ENCODE measurements at regions not wholly inside any gene's neighbourhood (a gene's known extent, or its start where the extent isn't known, plus 50 kb on each side); places are given as distances from the start of the nearest gene placed in this dataset.
"Not testable (repeated sequence)": the region's sequence is repeated elsewhere in the genome, so short reads cannot be mapped to it uniquely, and the experiment has no call there.

DNA sequence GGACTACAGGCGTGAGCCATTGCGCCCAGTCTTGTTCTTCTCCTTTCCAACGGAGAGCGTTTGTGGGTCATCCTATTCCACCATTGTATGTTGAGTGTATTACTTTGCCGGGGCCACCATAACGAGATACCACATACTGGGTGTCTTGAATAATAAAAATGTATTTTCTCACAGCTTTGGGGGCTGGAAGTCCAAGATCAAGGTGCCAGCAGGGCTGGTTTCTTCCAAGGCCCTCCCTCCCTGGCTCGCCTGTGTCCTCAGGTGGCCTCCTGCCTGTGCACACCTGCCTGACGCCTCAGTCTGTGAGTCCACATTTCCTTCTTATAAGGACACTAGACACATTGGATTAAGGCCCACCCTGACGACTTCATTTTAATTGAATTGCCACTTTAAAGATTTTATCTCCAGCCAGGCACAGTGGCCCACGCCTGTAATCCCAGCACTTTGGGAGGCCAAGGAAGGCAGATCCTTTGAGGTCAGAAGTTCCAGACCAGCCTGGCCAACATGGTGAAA is 175.1 kb downstream of the C9orf50 start:
- CTCF ChIA-PET, result no interaction called here
- DNase-seq, result no peak
- Mint-ChIP-seq H3K36me3 (no peaks in the 10 kb centered on the region), H3K4me3 (no peak overlapping the region), H3K9me3 (no peaks in the 10 kb centered on the region), H3K27me3 (peaks cover 68% of the 10 kb centered on the region), H3K4me1 (peaks cover 5% of the 10 kb centered on the region), H3K27ac (no peak overlapping the region)

GRCh38 chr9:129443515-129444164 is 177.3 kb downstream of the C9orf50 start:
- CTCF ChIA-PET, result interaction anchor here (0.7 to 1.0 kb wide), 3 partner anchors 15 to 53 kb away, joined by 3 read pairs; no protein-coding TSS in a partner anchor
- not testable (repeated sequence) for H3K36me3 Mint-ChIP-seq, H3K9me3 Mint-ChIP-seq, H3K4me3 Mint-ChIP-seq, DNase-seq, H3K27ac Mint-ChIP-seq
- Mint-ChIP-seq H3K27me3 (peaks cover 79% of the 10 kb centered on the region), H3K4me1 (peaks cover 16% of the 10 kb centered on the region)

DNA sequence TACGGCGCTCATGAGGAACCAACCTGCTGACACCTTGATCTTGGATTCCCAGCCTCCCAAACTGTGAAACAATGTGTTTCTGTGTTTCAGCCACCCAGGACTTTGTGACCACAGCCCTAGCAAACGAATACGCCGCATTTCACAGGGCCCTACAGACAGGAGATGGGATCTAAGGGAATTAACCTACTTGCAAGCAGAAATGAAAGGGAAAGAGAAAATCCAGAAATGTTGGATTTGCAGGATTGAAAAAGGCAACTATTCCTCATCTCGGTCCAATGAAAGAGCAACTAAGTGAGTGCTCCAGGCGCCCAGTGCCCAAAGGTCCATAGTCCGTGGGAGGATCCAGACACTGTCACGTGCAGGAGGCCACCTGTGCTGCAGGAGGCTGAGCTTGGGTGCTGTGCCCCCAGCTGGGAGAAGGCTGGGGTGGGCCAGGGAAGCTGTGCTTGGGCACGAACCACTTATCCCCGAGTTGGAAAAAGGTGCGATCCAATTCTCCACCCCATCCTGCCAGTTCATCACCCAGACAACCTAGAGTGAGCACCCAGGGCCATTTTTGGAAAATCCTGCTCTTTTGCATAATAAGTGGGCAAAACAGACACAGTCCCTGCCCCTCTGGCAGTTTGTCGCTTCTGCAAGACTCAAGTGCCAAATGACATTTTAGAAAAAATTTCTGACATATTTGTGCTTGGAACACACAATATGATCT is 177.9 kb downstream of the C9orf50 start:
- H3K4me1 Mint-ChIP-seq, result peaks cover 23% of the 10 kb centered on the region
- CTCF ChIA-PET, result interaction anchor here (0.7 to 1.0 kb wide), 2 partner anchors 15 kb away, joined by 3 read pairs; no protein-coding TSS in a partner anchor
- peaks cover 2% of the 10 kb centered on the region for H3K9me3 Mint-ChIP-seq
- H3K4me3 Mint-ChIP-seq, result no peak overlapping the region
- DNase-seq, result no peak
- H3K36me3 Mint-ChIP-seq, result no peaks in the 10 kb centered on the region
- H3K27ac Mint-ChIP-seq, result no peak overlapping the region
- peaks cover 86% of the 10 kb centered on the region for H3K27me3 Mint-ChIP-seq

DNA sequence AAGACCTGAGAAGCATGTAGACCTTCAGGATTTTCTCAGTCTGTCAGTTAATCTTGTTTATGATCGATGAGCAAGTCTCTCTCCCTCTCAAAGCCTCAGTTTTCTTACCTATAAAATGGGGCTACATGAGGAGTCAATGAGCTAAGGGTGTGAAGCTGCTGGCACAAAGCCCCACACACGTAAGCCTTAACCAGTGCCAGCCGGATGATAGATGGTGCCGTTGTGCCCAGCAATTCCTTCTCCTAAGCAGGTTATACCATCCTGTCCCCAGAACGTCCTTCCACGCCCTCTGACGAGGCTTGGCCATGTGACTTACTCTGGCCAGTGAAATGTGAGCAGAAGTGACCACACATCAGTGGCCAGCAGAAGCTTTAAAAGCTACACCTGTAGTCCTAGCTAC is 179.0 kb downstream of the C9orf50 start:
- DNase-seq, result no peak
- H3K9me3 Mint-ChIP-seq, result peaks cover 2% of the 10 kb centered on the region
- H3K36me3 Mint-ChIP-seq, result no peaks in the 10 kb centered on the region
- peaks cover 30% of the 10 kb centered on the region for H3K4me1 Mint-ChIP-seq
- H3K27ac Mint-ChIP-seq, result no peak overlapping the region
- H3K27me3 Mint-ChIP-seq, result peaks cover 86% of the 10 kb centered on the region
- no peak overlapping the region for H3K4me3 Mint-ChIP-seq
- CTCF ChIA-PET, result no interaction called here

DNA sequence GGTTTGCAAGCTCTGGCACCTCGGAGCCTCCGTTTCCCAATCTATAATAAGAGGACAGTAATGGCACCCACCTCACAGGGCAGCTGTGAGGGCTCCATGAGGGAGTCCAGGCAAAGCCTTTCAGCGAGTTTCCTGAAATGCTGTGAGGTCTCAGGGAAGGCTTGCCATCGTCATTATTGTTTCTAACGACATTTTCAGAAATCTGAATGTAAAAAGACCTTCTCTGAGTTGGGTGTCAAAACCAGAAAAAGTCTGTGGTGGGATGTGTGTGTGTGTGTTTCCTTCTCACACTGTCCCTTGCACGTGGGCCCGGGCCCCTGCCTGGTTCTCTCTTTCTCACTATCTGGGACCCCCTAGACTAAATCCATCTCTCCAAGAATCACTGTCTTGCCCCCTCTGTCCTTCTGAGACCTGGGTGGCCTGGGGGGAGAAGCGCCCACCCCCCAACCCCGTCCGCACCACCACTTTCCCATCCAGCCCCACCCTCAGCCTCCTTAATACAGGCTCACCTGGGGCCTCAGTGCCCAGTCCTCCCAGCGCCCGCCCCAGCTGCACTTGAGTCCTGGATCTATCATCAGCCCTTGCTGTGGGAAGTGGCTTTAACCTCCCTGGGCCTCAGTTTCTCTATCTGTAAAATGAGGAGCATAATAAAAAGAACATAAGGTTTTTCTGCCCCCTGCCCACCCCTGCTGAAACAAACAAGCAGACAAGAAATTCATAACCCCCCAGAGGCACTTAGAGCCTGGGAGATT is 180.3 kb downstream of the C9orf50 start:
- no peak for DNase-seq
- Mint-ChIP-seq H3K4me1 (peaks cover 32% of the 10 kb centered on the region), H3K4me3 (no peak overlapping the region), H3K27me3 (peaks cover 95% of the 10 kb centered on the region), H3K36me3 (no peaks in the 10 kb centered on the region), H3K27ac (no peak overlapping the region), H3K9me3 (peaks cover 2% of the 10 kb centered on the region)
- CTCF ChIA-PET, result no interaction called here

GRCh38 chr9:129439242-129439641 is 181.7 kb downstream of the C9orf50 start:
- Mint-ChIP-seq H3K27me3 (peaks cover 99% of the 10 kb centered on the region), H3K4me3 (no peak overlapping the region), H3K36me3 (no peaks in the 10 kb centered on the region), H3K27ac (no peak overlapping the region), H3K9me3 (peaks cover 2% of the 10 kb centered on the region), H3K4me1 (peaks cover 30% of the 10 kb centered on the region)
- CTCF ChIA-PET, result no interaction called here
- DNase-seq, result no peak

DNA sequence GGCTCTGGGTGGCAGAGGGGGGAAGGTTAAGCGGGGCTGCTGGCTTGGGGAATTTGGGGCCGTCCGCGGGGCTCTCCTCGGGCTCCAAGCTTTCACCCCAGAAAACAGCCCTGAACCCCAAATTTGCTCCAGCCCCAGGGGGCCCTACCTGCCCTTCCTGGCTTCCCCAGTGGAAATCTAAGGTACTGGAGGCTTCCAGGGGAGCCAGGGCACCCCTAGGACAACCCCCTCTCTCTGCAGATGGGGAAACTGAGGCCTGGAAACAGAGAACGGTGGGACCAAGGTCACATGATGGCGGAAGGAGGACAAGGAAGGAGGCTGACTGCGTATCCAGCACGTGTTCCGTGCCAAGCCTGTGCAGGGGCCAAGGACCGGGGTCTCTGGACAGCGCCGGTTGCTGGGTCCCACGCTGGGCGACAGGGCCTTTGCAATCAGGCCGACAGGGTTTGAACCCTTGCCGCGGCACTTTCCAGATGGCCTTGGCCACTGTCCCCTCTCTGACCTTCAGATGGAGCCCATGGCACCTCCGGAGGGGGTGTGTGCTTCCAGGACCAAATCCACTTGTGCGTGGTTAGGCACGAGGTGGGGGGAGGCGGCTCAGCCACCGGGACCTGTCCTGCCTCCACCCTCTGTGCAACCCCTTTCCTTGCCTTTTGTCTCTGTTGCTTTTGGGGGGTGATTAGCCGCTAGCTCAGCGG is 183.1 kb downstream of the C9orf50 start:
- no peak for DNase-seq
- H3K27me3 Mint-ChIP-seq, result peaks cover 99% of the 10 kb centered on the region
- H3K36me3 Mint-ChIP-seq, result no peaks in the 10 kb centered on the region
- peaks cover 30% of the 10 kb centered on the region for H3K4me1 Mint-ChIP-seq
- no peak overlapping the region for H3K4me3 Mint-ChIP-seq
- CTCF ChIA-PET, result no interaction called here
- peaks cover 2% of the 10 kb centered on the region for H3K9me3 Mint-ChIP-seq
- H3K27ac Mint-ChIP-seq, result no peak overlapping the region

GRCh38 chr9:129436751-129437625 is 183.9 kb downstream of the C9orf50 start:
- no peak overlapping the region for H3K27ac Mint-ChIP-seq
- peaks cover 2% of the 10 kb centered on the region for H3K9me3 Mint-ChIP-seq
- no peaks in the 10 kb centered on the region for H3K36me3 Mint-ChIP-seq
- peaks cover 100% of the 10 kb centered on the region for H3K27me3 Mint-ChIP-seq
- DNase-seq, result peak; percentile 48
- peaks cover 30% of the 10 kb centered on the region for H3K4me1 Mint-ChIP-seq
- CTCF ChIA-PET, result no interaction called here
- H3K4me3 Mint-ChIP-seq, result peak overlapping the region; percentile 71

DNA sequence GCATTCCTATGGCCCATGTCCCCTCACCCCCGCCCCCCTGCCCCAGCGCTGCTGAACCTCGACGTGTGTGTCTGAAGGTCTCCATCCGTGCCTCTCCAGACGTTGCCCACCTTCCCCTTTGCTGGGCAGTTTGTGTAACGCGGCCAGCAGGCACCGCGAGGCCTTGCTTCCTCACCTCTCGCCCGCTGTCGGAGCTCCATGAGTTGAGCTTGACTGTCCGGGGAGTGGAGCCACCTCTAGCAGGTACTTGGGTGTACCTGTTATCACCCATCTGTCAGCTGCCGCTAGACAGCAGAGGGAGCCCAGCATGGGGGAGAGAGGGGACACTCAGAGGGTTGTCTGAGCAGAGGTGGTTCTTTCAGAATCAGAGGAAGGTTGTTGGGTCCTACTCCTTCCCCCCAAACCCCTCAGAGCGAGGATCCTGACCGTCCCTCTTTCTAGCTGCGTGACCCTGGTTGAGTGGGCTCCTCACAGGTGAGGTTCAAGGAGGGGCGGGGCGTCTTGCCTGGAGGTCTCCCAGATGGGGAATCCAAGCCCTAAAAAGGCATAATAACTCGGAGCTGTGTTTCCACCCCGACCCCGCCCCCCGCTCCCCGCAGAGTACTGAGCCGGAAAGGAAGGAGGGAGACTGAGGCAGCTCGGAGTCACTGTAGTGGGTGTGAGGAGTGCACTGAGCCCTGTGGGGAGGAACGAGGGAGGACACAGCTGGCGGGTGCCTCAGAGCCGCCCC is 184.7 kb downstream of the C9orf50 start:
- H3K4me3 Mint-ChIP-seq, result no peak overlapping the region
- CTCF ChIA-PET, result no interaction called here
- H3K4me1 Mint-ChIP-seq, result peaks cover 30% of the 10 kb centered on the region
- H3K27ac Mint-ChIP-seq, result no peak overlapping the region
- peaks cover 100% of the 10 kb centered on the region for H3K27me3 Mint-ChIP-seq
- peaks cover 2% of the 10 kb centered on the region for H3K9me3 Mint-ChIP-seq
- H3K36me3 Mint-ChIP-seq, result no peaks in the 10 kb centered on the region
- no peak for DNase-seq

GRCh38 chr9:129435291-129435690 is 185.6 kb downstream of the C9orf50 start:
- H3K9me3 Mint-ChIP-seq, result peaks cover 2% of the 10 kb centered on the region
- no peak for DNase-seq
- no peak overlapping the region for H3K27ac Mint-ChIP-seq
- peaks cover 22% of the 10 kb centered on the region for H3K4me1 Mint-ChIP-seq
- H3K36me3 Mint-ChIP-seq, result no peaks in the 10 kb centered on the region
- H3K27me3 Mint-ChIP-seq, result peaks cover 96% of the 10 kb centered on the region
- no peak overlapping the region for H3K4me3 Mint-ChIP-seq
- CTCF ChIA-PET, result interaction anchor here (0.6 kb wide), 1 partner anchor 572 kb away, joined by 3 read pairs; no protein-coding TSS in a partner anchor

GRCh38 chr9:129434187-129434586 is 186.7 kb downstream of the C9orf50 start:
- Mint-ChIP-seq H3K4me1 (peaks cover 18% of the 10 kb centered on the region), H3K27ac (no peak overlapping the region), H3K4me3 (no peak overlapping the region), H3K9me3 (no peaks in the 10 kb centered on the region), H3K27me3 (peaks cover 86% of the 10 kb centered on the region), H3K36me3 (no peaks in the 10 kb centered on the region)
- CTCF ChIA-PET, result no interaction called here
- no peak for DNase-seq

GRCh38 chr9:129432297-129433154 is 188.4 kb downstream of the C9orf50 start:
- Mint-ChIP-seq H3K27ac (no peak overlapping the region), H3K9me3 (no peaks in the 10 kb centered on the region), H3K36me3 (no peaks in the 10 kb centered on the region), H3K27me3 (peaks cover 82% of the 10 kb centered on the region), H3K4me3 (no peak overlapping the region), H3K4me1 (peaks cover 6% of the 10 kb centered on the region)
- DNase-seq, result no peak
- CTCF ChIA-PET, result no interaction called here

Data from activated naive CD4-positive, alpha-beta T cell treated with anti-CD3 and anti-CD28 coated beads, Interleukin-2, amount 10 ng/mL, durations not matched to agents 7 days and 5 days (primary cell).